SIG-M5 treated with dmso at 0.1 percent for 504 hours (cell line): ENCODE measurements at regions not wholly inside any gene's neighbourhood (a gene's known extent, or its start where the extent isn't known, plus 50 kb on each side); places are given as distances from the start of the nearest gene placed in this dataset.
A peak's percentile ranks its signal among the peaks of the same experiment; 100 is the strongest.

Experiments
- DNase-seq: peaks from one replicate; lab custom pipeline; 2025; ENCODE audit not compliant: unreplicated experiment; lab: John Stamatoyannopoulos, UW

DNA sequence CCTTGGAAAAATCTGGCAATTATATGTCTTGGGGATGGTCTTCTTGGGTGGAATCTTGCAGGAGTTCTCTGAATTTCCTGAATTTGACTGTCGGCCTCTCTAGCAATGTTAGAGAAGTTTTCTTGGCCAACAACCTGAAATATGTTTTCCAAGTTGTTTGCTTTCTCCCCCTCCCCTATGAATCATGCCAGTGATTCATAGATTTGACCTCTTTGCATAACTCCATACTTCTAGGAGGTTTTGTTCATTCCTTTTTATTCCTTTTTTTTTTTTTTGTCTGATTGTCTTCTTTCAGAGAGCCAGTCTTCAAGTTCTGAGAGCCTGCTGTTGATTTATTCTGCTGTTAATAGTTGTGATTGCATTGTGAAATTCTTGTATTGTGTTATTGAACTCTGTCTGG is 56.7 kb upstream of the SLC44A1 start:
- DNase-seq = peak; percentile 41

DNA sequence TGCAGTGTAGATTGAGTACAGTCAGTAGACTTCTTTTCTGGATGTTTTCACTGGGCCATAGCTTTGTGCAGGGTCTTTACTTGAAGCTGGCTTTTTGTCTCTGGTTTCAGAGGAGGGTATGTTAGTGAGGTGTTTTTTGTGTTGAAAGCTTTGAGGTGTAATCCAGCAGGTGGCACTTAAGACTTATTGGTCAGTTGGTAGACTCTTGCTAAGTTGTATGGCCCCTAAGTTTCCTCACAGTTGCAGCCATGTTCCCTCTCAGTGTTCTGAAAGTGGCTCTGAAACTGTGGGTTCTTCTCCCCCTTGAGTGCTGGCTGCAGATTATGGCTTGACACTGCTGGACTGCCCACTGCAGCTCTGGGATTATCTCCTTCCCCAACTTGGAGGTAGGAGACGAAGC is 55.7 kb upstream of the SLC44A1 start:
- no peak for DNase-seq

- peak; percentile 94 for DNase-seq
Observed at GRCh38 chr9:105191508-105192121, 52.8 kb upstream of the SLC44A1 start.

DNA sequence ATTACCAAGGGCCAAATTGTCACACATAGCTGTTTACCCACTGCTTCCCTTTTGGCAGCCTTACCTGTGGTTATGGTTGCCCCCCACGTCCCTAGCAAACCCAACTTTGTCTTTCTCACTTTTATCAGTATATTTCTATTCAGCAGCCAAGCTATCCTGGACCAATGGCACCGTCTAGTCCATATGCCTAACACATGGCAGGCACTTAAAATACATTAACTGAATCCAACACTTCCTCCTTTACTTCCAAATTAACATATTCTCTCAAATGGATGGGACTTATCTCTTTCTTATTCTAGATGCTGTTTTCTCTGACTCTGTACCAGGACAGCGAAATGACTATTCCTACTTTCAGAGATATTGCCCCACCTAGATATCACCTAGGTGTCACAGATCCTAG is 50.9 kb upstream of the SLC44A1 start:
- peak; percentile 9 for DNase-seq

GRCh38 chr9:105194234-105194633 is 50.2 kb upstream of the SLC44A1 start:
- DNase-seq = peak; percentile 50
